ENCODE measurements at regions not wholly inside any gene's neighbourhood (a gene's known extent, or its start where the extent isn't known, plus 50 kb on each side); places are given as distances from the start of the nearest gene placed in this dataset.

DNA sequence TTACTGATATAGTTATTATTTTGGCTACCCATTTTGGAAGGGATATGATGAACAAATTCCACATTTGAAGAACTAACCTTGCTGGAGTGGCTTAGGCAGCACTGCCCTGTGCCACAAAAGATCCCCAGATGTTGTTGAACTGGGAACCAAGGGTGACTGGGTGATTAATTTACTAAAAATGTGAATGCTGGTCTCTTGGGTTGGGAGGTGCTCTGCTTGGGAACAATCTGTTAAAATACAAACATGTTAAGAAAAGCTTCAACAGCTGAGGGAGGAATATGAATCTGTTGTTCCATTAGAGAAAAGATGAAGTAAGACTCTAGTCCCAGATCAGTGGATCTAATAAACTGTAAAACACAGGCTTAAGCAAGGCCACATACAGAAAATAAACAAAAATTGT, 1860.1 kb downstream of the SUCLG1 start:
- no peak for TF ChIP-seq GATA2 (IDR thresholded peaks at IDR 0.05; ENCODE audit: low read depth, low read length)
- no peak for TF ChIP-seq GATA3 (IDR thresholded peaks at IDR 0.05; ENCODE audit: low read depth, low read length)

Data from SH-SY5Y (cell line).